OCI-M1 (cell line): ENCODE measurements at regions not wholly inside any gene's neighbourhood (a gene's known extent, or its start where the extent isn't known, plus 50 kb on each side); places are given as distances from the start of the nearest gene placed in this dataset.
A peak's percentile ranks its signal among the peaks of the same experiment; 100 is the strongest.
"Not testable (repeated sequence)": the region's sequence is repeated elsewhere in the genome, so short reads cannot be mapped to it uniquely, and the experiment has no call there.

ENCODE experiments used
- DNase-seq: peaks from one replicate; lab custom pipeline; 2025; lab: John Stamatoyannopoulos, UW

DNA sequence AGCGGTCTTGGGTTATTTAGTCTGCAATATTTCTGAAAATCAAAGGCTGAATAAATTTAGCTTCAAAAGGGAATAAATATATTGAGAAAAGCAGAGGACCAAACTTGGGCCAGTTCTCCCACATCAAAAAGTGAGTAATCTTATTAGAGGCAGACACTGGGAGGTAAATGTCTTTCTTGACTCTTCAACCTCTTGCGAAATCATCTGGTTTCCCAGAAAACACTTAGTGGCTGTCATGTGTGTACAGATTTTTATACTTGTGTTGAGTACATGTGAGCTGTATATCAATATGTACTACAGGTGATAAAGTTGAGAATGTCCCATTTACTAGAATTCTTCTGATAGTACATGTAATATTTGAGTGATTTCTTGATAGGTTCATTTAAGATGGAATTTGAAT is 454.9 kb downstream of the PRR16 start:
- peak; percentile 44 for DNase-seq

DNA sequence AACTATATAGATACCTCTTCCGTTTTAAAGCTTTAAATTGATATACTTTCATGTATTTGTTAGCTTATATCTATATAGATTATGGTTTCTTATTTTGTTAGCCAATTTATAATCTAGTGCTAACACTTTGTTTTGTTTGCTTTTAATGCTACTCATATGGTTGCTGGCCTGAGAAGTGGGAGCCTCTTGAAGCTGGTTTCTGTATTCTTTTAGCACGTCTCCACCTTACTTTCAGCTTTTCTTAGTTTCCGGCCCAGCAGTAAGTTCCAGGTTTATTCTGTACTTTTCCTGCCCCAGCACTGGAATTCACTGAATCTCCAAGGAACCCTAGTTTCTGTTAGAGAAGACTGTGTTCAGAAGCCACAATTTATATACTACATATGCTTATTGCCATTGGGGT is 458.9 kb downstream of the PRR16 start:
- DNase-seq = no peak

- DNase-seq = no peak
Measured at GRCh38 chr5:120926471-120926870, 462.4 kb downstream of the PRR16 start.

- DNase-seq = no peak
Measured at GRCh38 chr5:120927950-120928530, 463.9 kb downstream of the PRR16 start.

- no peak for DNase-seq
Measured at GRCh38 chr5:120932480-120932879, 468.4 kb downstream of the PRR16 start.

- DNase-seq = no peak
Measured at GRCh38 chr5:120934031-120934430, 469.9 kb downstream of the PRR16 start.

GRCh38 chr5:120936652-120937051 is 472.6 kb downstream of the PRR16 start:
- no peak for DNase-seq

GRCh38 chr5:120938604-120939003 is 474.5 kb downstream of the PRR16 start:
- no peak for DNase-seq

DNA sequence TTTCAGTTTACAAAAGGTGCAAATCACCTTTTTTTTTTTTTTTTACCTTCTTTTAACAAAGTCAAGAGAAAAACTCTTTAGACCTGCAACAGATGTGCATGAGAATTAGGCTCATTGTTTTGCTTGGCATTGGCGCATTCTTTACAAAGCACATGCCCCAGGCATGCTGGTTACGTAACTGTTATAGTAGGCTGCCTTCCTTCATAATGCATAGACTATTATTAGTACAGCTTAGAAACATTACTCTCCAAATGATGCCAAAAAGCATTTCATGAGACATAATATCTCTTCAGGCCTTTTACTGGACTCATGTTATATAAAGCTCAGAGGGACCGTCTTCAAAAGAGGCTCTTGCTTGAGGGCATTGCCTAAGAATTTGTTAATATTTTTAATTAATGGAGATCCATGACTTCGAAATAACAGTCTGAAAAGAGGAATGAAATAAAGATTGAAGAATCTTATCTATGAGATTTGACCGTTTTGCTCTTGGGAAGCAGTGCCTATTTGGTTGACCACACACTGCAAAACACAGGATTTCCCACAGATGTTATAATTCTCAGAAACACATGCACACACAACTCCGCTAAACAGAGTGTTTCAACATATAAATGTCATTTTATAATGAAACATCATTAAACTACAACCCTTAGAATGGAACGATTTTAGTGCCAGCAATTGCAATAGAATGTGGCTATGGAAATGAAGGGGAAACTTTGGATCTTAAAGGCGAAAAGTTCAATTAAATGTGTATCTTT is 478.7 kb downstream of the PRR16 start:
- no peak for DNase-seq

GRCh38 chr5:120949596-120949995 is 485.5 kb downstream of the PRR16 start:
- not testable (repeated sequence) for DNase-seq

- not testable (repeated sequence) for DNase-seq
Measured at GRCh38 chr5:120953445-120953844, 489.3 kb downstream of the PRR16 start.

DNA sequence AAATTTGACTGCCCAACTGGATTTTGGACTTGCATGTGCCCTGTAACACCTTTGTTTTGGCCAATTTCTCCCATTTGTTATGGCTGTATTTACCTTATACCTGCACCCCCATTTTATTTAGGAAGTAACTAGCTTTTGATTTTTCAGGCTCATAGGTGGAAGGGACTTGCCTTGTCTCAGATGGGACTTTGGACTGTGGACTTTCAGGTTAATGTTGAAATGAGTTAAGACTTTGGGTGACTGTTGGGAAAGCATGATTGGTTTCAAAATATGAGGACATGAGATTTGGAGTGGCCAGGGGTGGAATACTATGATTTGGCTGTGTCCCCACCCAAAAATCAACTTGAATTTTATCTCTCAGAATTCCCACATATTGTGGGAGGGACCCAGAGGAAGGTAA is 490.2 kb downstream of the PRR16 start:
- DNase-seq = no peak

GRCh38 chr5:120955795-120956194 is 491.7 kb downstream of the PRR16 start:
- no peak for DNase-seq

DNA sequence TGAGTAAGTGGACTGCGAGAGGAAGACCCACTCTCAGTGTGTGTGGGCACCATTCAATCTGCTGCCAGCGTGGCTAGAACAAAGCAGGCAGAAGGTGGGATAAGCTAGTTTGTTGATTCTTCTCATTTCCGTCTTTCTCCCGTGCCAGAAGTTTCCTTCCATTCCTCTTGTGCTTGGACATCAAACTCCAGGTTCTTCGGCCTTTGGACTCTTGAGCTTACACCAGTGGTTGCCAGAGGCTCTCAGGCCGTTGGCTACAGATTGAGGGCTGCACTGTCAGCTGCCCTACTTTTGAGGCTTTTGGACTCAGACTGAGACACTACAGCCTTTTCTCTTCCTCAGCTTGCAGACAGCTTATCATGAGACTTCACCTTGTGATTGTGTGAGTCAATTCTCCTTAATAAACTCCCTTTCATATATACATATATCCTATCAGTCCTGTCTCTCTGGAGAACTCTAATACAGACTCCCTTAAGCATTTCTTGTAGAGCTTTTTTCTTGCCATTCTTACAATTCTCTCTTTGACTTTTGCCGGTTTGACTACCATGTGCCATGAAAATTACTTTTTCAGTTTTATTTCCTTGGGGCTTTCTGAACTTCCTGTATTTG is 494.9 kb downstream of the PRR16 start:
- no peak for DNase-seq

GRCh38 chr5:120960510-120960909 is 496.4 kb downstream of the PRR16 start:
- no peak for DNase-seq

GRCh38 chr5:120967366-120967765 is 503.3 kb downstream of the PRR16 start:
- no peak for DNase-seq

DNA sequence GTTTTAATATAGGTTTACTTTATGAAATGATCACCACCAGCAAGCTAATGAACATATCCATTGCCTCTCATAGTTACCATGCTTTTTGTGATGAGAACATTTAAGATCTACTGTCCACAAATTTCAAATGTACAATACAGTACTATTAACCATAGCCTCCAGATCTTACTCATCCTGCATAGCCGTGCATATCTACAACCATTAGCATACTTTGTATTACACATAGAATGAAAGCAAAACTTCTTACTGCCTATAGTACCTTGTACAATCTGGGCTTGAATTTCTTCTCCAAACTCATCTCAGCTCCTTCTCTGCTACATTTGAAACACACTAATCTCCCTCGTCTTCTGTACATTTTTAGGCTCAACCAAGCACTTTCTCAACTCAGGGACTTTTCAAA is 510.6 kb downstream of the PRR16 start:
- DNase-seq = no peak

GRCh38 chr5:120982351-120982750 is 518.3 kb downstream of the PRR16 start:
- no peak for DNase-seq

DNA sequence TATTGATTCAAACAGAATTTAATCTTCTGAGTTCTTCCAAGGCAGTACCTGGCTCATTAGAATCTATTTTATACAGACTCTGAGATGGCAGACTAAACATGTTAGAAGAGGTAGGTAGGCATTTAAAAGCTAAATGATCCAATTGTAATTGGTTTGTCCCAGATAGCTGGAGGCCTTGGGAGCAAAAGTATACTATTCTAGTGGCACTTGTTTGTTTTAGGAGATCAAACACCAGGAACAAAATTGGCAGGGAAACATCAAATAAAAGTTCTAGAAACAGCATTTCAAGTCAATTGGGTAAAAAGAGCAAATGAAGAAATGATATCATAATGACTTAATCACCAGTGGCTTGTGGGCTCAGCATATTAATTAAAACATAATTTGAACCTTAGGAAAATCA is 521.4 kb downstream of the PRR16 start:
- DNase-seq = no peak

DNA sequence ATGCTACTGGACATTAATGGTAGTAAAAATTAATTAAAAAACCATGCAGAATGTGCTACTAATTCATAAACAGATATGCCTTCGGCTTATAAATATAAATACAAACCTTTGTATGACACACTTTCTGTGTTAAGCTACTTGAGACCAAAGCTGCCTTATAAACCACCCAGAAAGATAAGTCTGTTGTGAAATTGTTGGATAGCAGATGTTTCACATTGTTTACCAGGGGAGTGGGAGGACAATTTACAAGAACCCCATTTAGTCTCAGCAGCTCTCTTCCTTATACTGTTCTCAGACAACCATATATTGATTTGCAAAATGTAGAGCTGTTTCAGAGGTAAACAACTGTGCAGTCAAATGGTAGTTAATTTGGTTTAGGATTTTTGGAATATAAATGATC is 524.4 kb downstream of the PRR16 start:
- no peak for DNase-seq

GRCh38 chr5:120988941-120989340 is 524.8 kb downstream of the PRR16 start:
- no peak for DNase-seq

DNA sequence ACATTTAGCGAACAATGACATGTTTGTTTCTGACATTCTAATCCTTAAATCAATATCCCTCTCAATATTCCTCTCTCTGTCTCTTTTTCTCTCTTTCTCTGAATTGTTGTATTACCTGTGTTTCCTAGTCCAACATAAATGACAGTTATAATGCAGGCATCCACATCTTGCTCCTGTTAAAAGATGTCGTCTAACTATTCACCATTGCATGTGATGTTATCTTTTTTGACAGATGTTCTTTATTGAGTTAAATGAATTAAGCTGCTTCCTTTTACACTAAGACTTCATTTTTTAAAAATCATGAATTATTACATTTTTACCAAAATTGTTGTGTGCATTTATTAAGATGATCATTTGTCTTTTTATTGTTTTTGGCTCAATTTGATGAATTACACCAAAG is 527.5 kb downstream of the PRR16 start:
- no peak for DNase-seq

GRCh38 chr5:120994112-120994511 is 530.0 kb downstream of the PRR16 start:
- no peak for DNase-seq

DNA sequence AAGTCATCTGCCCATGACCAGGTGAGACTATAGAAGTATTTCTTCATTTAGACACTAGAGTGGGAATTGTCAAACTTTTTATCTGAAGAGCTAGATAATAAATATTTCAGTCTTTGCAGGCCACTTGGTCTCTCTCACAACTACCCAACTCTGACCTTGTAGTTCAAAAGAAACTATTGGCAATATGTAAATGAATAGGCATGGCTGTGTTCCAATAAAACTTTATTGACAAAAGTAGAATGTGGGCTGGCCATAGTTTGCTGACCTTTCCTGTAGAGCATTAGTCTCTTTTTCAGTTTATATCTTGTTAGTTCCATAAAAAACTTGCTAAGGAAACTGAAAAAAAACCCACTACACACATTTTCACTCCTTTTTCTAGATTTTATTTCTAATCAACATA is 535.5 kb downstream of the PRR16 start:
- no peak for DNase-seq
